A549 (cell line): ENCODE measurements at regions not wholly inside any gene's neighbourhood (a gene's known extent, or its start where the extent isn't known, plus 50 kb on each side); places are given as distances from the start of the nearest gene placed in this dataset.

ENCODE experiments used
- ATAC-seq, 2 experiments: fragments of 200-7000 bp in 1 of 2; fragments of >200 bp in 1 of 2; cut with Nextera tagmentation in 1 of 2; cut with Tn5 transposase in 1 of 2; 3 replicates each; pipeline versions ENCODE4 v1.8.0 to v1.9.1; 2018 to 2020; ENCODE audit warnings: mild to moderate bottlenecking in 1 of 2, moderate library complexity in 1 of 2
- CTCF ChIA-PET: fragments of 300-600 bp; sonication (Branson Sonifier 250); formaldehyde crosslinking; extraction: SDS; loops from one replicate; lab custom pipeline; 2021; ENCODE audit warnings: antibody characterized with exemption, inconsistent platforms; lab: Yijun Ruan, JAX
- POLR2A ChIA-PET: fragments of 350-600 bp; formaldehyde crosslinking; extraction: SDS; loops from one replicate; lab custom pipeline; 2021; ENCODE audit warnings: antibody characterized with exemption, inconsistent platforms; lab: Yijun Ruan, JAX
- DNase-seq, 2 experiments: peaks; one replicate each; pipeline versions ENCODE4 v3.0.0 to v3.0.0-alpha.2; 2011 to 2016; ENCODE audit warnings: low read depth in 1 of 2, low spot score in 1 of 2
- FAIRE-seq: peaks from 2 replicates; lab custom pipeline; 2011; peaks lifted over from hg19 to GRCh38; lab: Jason Lieb, UNC
- H3K27ac ChIP-seq, 2 experiments: fragments of >200 bp; sonication (Bioruptor Twin); formaldehyde crosslinking; 3 replicates each; pipeline ENCODE4 v1.5.1; 2016 to 2017
- H3K4me1 ChIP-seq: fragments of >200 bp; sonication (Bioruptor Twin); formaldehyde crosslinking; 3 replicates; pipeline ENCODE4 v1.6.1; 2016
- H3K4me2 ChIP-seq: fragments of >200 bp; sonication (Bioruptor Twin); formaldehyde crosslinking; 3 replicates; pipeline ENCODE4 v1.6.1; 2016
- H3K4me3 ChIP-seq: fragments of >200 bp; sonication (Bioruptor Twin); formaldehyde crosslinking; 3 replicates; pipeline ENCODE4 v1.5.1; 2016
- H3K9me3 ChIP-seq: fragments of >200 bp; sonication (Bioruptor Twin); formaldehyde crosslinking; 3 replicates; pipeline ENCODE4 v1.6.1; 2016
- ATOH8 ChIP-seq: fragments of 250-450 bp; sonication (Bioruptor Pico); IDR thresholded peaks from 2 replicates; pipeline ENCODE4 v1.5.0; 2020; ENCODE audit warnings: low read depth, mild to moderate bottlenecking, moderate library complexity
- CEBPB ChIP-seq, 2 experiments: fragments of >200 bp in 1 of 2; sonication (Bioruptor Twin) in 1 of 2; formaldehyde crosslinking in 1 of 2; IDR thresholded peaks; 2 replicates each; pipeline ENCODE4 v1.6.1; 2012 to 2016
- CHD2 ChIP-seq: fragments of 150-350 bp; IDR thresholded peaks from 2 replicates; pipeline ENCODE4 v1.6.1; 2014; ENCODE audit warnings: low read length; ENCODE audit not compliant: partially characterized antibody
- CHD4 ChIP-seq: fragments of 200-600 bp; sonication (generic); IDR thresholded peaks from 2 replicates; pipeline ENCODE4 v1.6.1; 2016; ENCODE audit warnings: antibody characterized with exemption, mild to moderate bottlenecking, borderline replicate concordance
- EHMT2 ChIP-seq: fragments of 200-600 bp; sonication (generic); IDR thresholded peaks from 2 replicates; pipeline ENCODE4 v1.6.1; 2016; ENCODE audit warnings: antibody characterized with exemption, low read depth, mild to moderate bottlenecking, moderate library complexity
- ELK1 ChIP-seq: fragments of 150-350 bp; IDR thresholded peaks from 2 replicates; pipeline ENCODE4 v1.6.1; 2014; ENCODE audit warnings: low read depth, mild to moderate bottlenecking, low read length
- EP300 ChIP-seq, 2 experiments: fragments of >200 bp; sonication (Bioruptor Twin); formaldehyde crosslinking; IDR thresholded peaks; 2 replicates in 1 of 2; 3 replicates in 1 of 2; pipeline ENCODE4 v1.6.1; 2016 to 2017
- FOSB ChIP-seq: fragments of 250-450 bp; sonication (Bioruptor Pico); IDR thresholded peaks from 2 replicates; pipeline ENCODE4 v1.5.0; 2020; ENCODE audit warnings: mild to moderate bottlenecking, moderate library complexity
- FOSL2 ChIP-seq, 2 experiments: fragments of 450-650 bp in 1 of 2; fragments of >200 bp in 1 of 2; sonication (Bioruptor Twin) in 1 of 2; formaldehyde crosslinking; IDR thresholded peaks; 2 replicates each; pipeline versions ENCODE4 v1.5.0 to v1.6.1; 2016 to 2020; ENCODE audit warnings: mild to moderate bottlenecking in 1 of 2, moderate library complexity in 1 of 2
- FOXS1 ChIP-seq: fragments of 250-450 bp; sonication (Bioruptor Pico); IDR thresholded peaks from 2 replicates; pipeline ENCODE4 v1.5.0; 2020; ENCODE audit warnings: mild to moderate bottlenecking, moderate library complexity
- HEYL ChIP-seq: fragments of 250-450 bp; sonication (Bioruptor Pico); IDR thresholded peaks from 2 replicates; pipeline ENCODE4 v1.8.0; 2021; ENCODE audit warnings: mild to moderate bottlenecking, moderate library complexity
- HOXB13 ChIP-seq: fragments of 250-450 bp; sonication (Bioruptor Pico); IDR thresholded peaks from 2 replicates; pipeline ENCODE4 v1.5.0; 2020; ENCODE audit warnings: low read depth, mild to moderate bottlenecking, moderate library complexity
- JUNB ChIP-seq: fragments of >200 bp; sonication (Bioruptor Twin); formaldehyde crosslinking; IDR thresholded peaks from 2 replicates; pipeline ENCODE4 v1.6.1; 2016
- MAFK ChIP-seq: fragments of 450-650 bp; IDR thresholded peaks from 2 replicates; pipeline ENCODE4 v1.6.1; 2014; ENCODE audit not compliant: partially characterized antibody
- NR3C1 ChIP-seq: fragments of >200 bp; sonication (Bioruptor Twin); formaldehyde crosslinking; IDR thresholded peaks from 3 replicates; pipeline ENCODE4 v1.6.1; 2017
- POLR2A ChIP-seq: IDR thresholded peaks from 2 replicates; pipeline ENCODE4 v1.6.1; 2012; ENCODE audit warnings: mild to moderate bottlenecking, low read length
- RCOR1 ChIP-seq: fragments of 150-350 bp; IDR thresholded peaks from 2 replicates; pipeline ENCODE4 v1.6.1; 2014; ENCODE audit warnings: antibody characterized with exemption, low read length, low read depth
- RNF2 ChIP-seq: fragments of 200-600 bp; sonication (generic); IDR thresholded peaks from 2 replicates; pipeline ENCODE4 v1.6.1; 2016; ENCODE audit warnings: low read depth, mild to moderate bottlenecking, antibody characterized with exemption, moderate library complexity, borderline replicate concordance
- SMC3 ChIP-seq: fragments of >200 bp; sonication (Bioruptor Twin); formaldehyde crosslinking; IDR thresholded peaks from 3 replicates; pipeline ENCODE4 v1.6.1; 2018; ENCODE audit warnings: inconsistent platforms
- SREBF2 ChIP-seq: fragments of 450-650 bp; IDR thresholded peaks from 2 replicates; pipeline ENCODE4 v1.6.1; 2014; ENCODE audit warnings: mild to moderate bottlenecking, moderate library complexity
- TP53 ChIP-seq: fragments of 250-450 bp; sonication (Bioruptor Pico); IDR thresholded peaks from 2 replicates; pipeline ENCODE4 v1.5.0; 2021; ENCODE audit warnings: mild to moderate bottlenecking, moderate library complexity
- ZC3H11A ChIP-seq: fragments of 450-650 bp; IDR thresholded peaks from 2 replicates; pipeline ENCODE4 v1.6.1; 2014; ENCODE audit warnings: antibody characterized with exemption, mild to moderate bottlenecking
- ZNF302 ChIP-seq: fragments of 250-450 bp; sonication (Bioruptor Pico); IDR thresholded peaks from 2 replicates; pipeline ENCODE4 v1.9.0; 2021; ENCODE audit warnings: inconsistent platforms, mild to moderate bottlenecking, moderate library complexity
- ZSCAN20 ChIP-seq: fragments of 250-450 bp; sonication (Bioruptor Pico); IDR thresholded peaks from 2 replicates; pipeline ENCODE4 v1.8.0; 2022; ENCODE audit warnings: mild to moderate bottlenecking, moderate library complexity
- WGBS: methylation state at CpG from one replicate; pipeline ENCODE4 v1.1.6; 2017; ENCODE audit errors: missing lambda C conversion rate; 5-methylcytosine and 5-hydroxymethylcytosine counted together
- TF ChIP-seq, protein P1 (sequence below): IDR thresholded peaks from 2 replicates; pipeline ENCODE4 v1.6.1; 2012

DNA sequence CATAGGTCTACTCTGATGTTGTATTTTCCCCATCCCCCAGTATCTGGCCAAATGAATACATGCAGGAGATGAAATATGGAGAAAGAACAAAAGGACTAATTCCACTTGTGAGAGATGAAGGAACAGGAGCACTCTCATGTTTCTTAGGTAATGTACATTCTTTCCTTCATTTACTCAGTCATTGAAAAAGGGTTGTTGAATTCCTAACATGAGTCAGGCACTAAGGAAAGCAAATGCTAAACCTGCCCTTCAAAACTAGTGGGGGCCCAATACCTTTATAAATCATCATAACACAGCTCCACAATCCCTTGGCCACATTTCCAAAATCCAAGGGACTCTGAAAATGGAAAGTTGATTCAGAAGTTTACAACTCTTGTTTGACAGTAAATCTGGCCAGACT is 94.3 kb downstream of the DIRAS3 start:
- Histone ChIP-seq H3K27ac (0 out of 6 replicates have a peak overlapping the region, but pooled peaks of 1 of the 2 experiments have one; percentile 37), H3K4me2 (no peak overlapping the region), H3K4me3 (no peak overlapping the region), H3K9me3 (no peaks in the 10 kb centered on the region), H3K4me1 (0 out of 3 replicates have a peak, but pooled peaks cover 5% of the 10 kb centered on the region)
- no peak for DNase-seq
- POLR2A ChIA-PET: no interaction called here
- FAIRE-seq: no peak
- ATAC-seq: no peak
- CTCF ChIA-PET: no interaction called here
- TF ChIP-seq HEYL (CRISPR knock-in tag) (no peak), ZNF302 (CRISPR knock-in tag) (no peak), ATOH8 (no peak), ZC3H11A (no peak), CEBPB (IDR thresholded peaks at IDR 0.05) (no peak), POLR2A (no peak), EHMT2 (no peak), FOSB (CRISPR knock-in tag) (no peak), ZSCAN20 (no peak), CHD4 (no peak), ELK1 (no peak), FOSL2 (IDR thresholded peaks at IDR 0.05) (no peak), FOSL2 (CRISPR knock-in tag; IDR thresholded peaks at IDR 0.05) (no peak), FOXS1 (CRISPR knock-in tag) (no peak), SREBF2 (no peak), SMC3 (no peak), RNF2 (no peak), RCOR1 (no peak), CHD2 (no peak), TP53 (no peak)

GRCh38 chr1:67955591-67955990 is 94.8 kb downstream of the DIRAS3 start:
- FAIRE-seq (no peak), DNase-seq (no peak), ATAC-seq (no peak)
- Histone ChIP-seq H3K4me2 (no peak overlapping the region), H3K27ac (peak overlapping the region in 1 of 2 experiments; percentile 37; a peak in 2 of 6 replicates), H3K9me3 (no peaks in the 10 kb centered on the region), H3K4me3 (no peak overlapping the region), H3K4me1 (0 out of 3 replicates have a peak, but pooled peaks cover 5% of the 10 kb centered on the region)
- ChIA-PET CTCF (interaction anchor here (1.1 kb wide), 1 partner anchor 149 kb away, joined by 3 read pairs; no protein-coding TSS in a partner anchor), POLR2A (no interaction called here)
- 82% methylated on average over 2 of the region's 2 CpGs for WGBS
- no peak for TF ChIP-seq HOXB13
- TF ChIP-seq EP300 (IDR thresholded peaks at IDR 0.05): no peak
- TF ChIP-seq SMC3: no peak
- no peak for TF ChIP-seq SREBF2
- no peak for TF ChIP-seq JUNB
- TF ChIP-seq TP53: no peak
- no peak for TF ChIP-seq ATOH8
- no peak for TF ChIP-seq EHMT2
- no peak for TF ChIP-seq NR3C1
- no peak for TF ChIP-seq MAFK
- TF ChIP-seq, protein P1, sequence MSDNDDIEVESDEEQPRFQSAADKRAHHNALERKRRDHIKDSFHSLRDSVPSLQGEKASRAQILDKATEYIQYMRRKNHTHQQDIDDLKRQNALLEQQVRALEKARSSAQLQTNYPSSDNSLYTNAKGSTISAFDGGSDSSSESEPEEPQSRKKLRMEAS: no peak
- no peak for TF ChIP-seq FOSB (CRISPR knock-in tag)
- TF ChIP-seq, all 56 proteins: peak for 0
